Neural progenitor cell (in vitro differentiated cells): ENCODE measurements at regions not wholly inside any gene's neighbourhood (a gene's known extent, or its start where the extent isn't known, plus 50 kb on each side); places are given as distances from the start of the nearest gene placed in this dataset.

Source experiments
- DNase-seq: peaks from one replicate; pipeline ENCODE4 v3.0.0-alpha.2; 2016; ENCODE audit warnings: low spot score
- H2AFZ ChIP-seq: fragments of 200-600 bp; sonication (generic); replicated peaks from 2 replicates; pipeline ENCODE4 v1.6.1; 2016; ENCODE audit warnings: antibody characterized with exemption
- H3F3A ChIP-seq: fragments of 200-600 bp; sonication (generic); 2 replicates; pipeline ENCODE4 v1.6.1; 2016; ENCODE audit warnings: antibody characterized with exemption, low read depth
- H3K27ac ChIP-seq: fragments of 200-600 bp; sonication (generic); 2 replicates; pipeline ENCODE4 v1.5.1; 2016; ENCODE audit warnings: mild to moderate bottlenecking
- H3K27me3 ChIP-seq: fragments of 200-600 bp; sonication (generic); 2 replicates; pipeline ENCODE4 v1.6.1; 2016; ENCODE audit warnings: mild to moderate bottlenecking, moderate library complexity
- H3K36me3 ChIP-seq: fragments of 200-600 bp; sonication (generic); 2 replicates; pipeline ENCODE4 v1.5.1; 2016
- H3K4me1 ChIP-seq: fragments of 200-600 bp; sonication (generic); 2 replicates; pipeline ENCODE4 v1.6.1; 2016; ENCODE audit warnings: mixed run types
- H3K4me2 ChIP-seq: fragments of 200-600 bp; sonication (generic); 2 replicates; pipeline ENCODE4 v1.6.1; 2016
- H3K4me3 ChIP-seq: fragments of 200-600 bp; sonication (generic); 2 replicates; pipeline ENCODE4 v1.5.1; 2016
- H3K79me2 ChIP-seq: fragments of 200-600 bp; sonication (generic); 2 replicates; pipeline ENCODE4 v1.6.1; 2016; ENCODE audit warnings: low read depth
- H3K9ac ChIP-seq: fragments of 200-600 bp; sonication (generic); 2 replicates; pipeline ENCODE4 v1.6.1; 2016
- H3K9me3 ChIP-seq: fragments of 200-600 bp; sonication (generic); 2 replicates; pipeline ENCODE4 v1.5.1; 2016; ENCODE audit warnings: low read depth
- H4K20me1 ChIP-seq: fragments of 200-600 bp; sonication (generic); 2 replicates; pipeline ENCODE4 v1.6.1; 2016; ENCODE audit warnings: low read depth
- H3K27ac Mint-ChIP-seq: 3 replicates; pipeline ENCODE4 v1.8.0; 2021; ENCODE audit warnings: mixed read lengths
- H3K27me3 Mint-ChIP-seq: 2 replicates; pipeline ENCODE4 v1.8.0; 2022; ENCODE audit warnings: low read depth, mild to moderate bottlenecking, inconsistent platforms, moderate library complexity, mixed read lengths; ENCODE audit not compliant: insufficient read depth
- H3K36me3 Mint-ChIP-seq: 3 replicates; pipeline ENCODE4 v1.8.0; 2021; ENCODE audit warnings: mixed read lengths
- H3K4me1 Mint-ChIP-seq: 3 replicates; pipeline ENCODE4 v1.8.0; 2021; ENCODE audit warnings: mixed read lengths
- H3K4me3 Mint-ChIP-seq: 3 replicates; pipeline ENCODE4 v1.8.0; 2021; ENCODE audit warnings: mild to moderate bottlenecking, moderate library complexity, mixed read lengths
- H3K9me3 Mint-ChIP-seq: 3 replicates; pipeline ENCODE4 v1.8.0; 2020; ENCODE audit warnings: mixed read lengths
- CTCF ChIP-seq: fragments of 200-600 bp; sonication (generic); IDR thresholded peaks from 2 replicates; pipeline ENCODE4 v1.5.1; 2017; ENCODE audit warnings: antibody characterized with exemption, mild to moderate bottlenecking
- EZH2 ChIP-seq: fragments of 200-600 bp; sonication (generic); IDR thresholded peaks from 2 replicates; pipeline ENCODE4 v1.6.1; 2017; ENCODE audit warnings: antibody characterized with exemption, mild to moderate bottlenecking, moderate library complexity
- EZH2phosphoT487 ChIP-seq: fragments of 200-600 bp; sonication (generic); IDR thresholded peaks from 2 replicates; pipeline ENCODE4 v1.6.1; 2017; ENCODE audit warnings: antibody characterized with exemption

GRCh38 chr11:123360267-123360936 lies 69.7 kb upstream of the GRAMD1B start:
- H2AFZ ChIP-seq = no peak overlapping the region
- peak overlapping the region; percentile 2 for H3K4me3 Mint-ChIP-seq
- no peaks in the 10 kb centered on the region for H3K36me3 ChIP-seq
- peaks cover 66% of the 10 kb centered on the region for H3K27me3 ChIP-seq
- peaks cover 30% of the 10 kb centered on the region for H3K27me3 Mint-ChIP-seq
- peaks cover 39% of the 10 kb centered on the region for H3K4me1 Mint-ChIP-seq
- no peak overlapping the region for H3K4me3 ChIP-seq
- no peak overlapping the region for H3K9ac ChIP-seq
- peaks cover 14% of the 10 kb centered on the region for H3F3A ChIP-seq
- DNase-seq = no peak
- no peak for TF ChIP-seq EZH2
- TF ChIP-seq EZH2phosphoT487 = no peak
- TF ChIP-seq CTCF = no peak
- H3K36me3 Mint-ChIP-seq = no peaks in the 10 kb centered on the region
- H3K27ac Mint-ChIP-seq = no peak overlapping the region
- H3K4me2 ChIP-seq = no peak overlapping the region
- peaks cover 3% of the 10 kb centered on the region for H3K9me3 Mint-ChIP-seq
- H4K20me1 ChIP-seq = no peaks in the 10 kb centered on the region
- no peak overlapping the region for H3K27ac ChIP-seq
- peaks cover 24% of the 10 kb centered on the region for H3K4me1 ChIP-seq
- no peaks in the 10 kb centered on the region for H3K9me3 ChIP-seq
- no peaks in the 10 kb centered on the region for H3K79me2 ChIP-seq

- H4K20me1 ChIP-seq = no peaks in the 10 kb centered on the region
- H3K4me1 ChIP-seq = peaks cover 9% of the 10 kb centered on the region
- H3K27me3 ChIP-seq = peaks cover 66% of the 10 kb centered on the region
- H3F3A ChIP-seq = peaks cover 7% of the 10 kb centered on the region
- TF ChIP-seq CTCF (no peak), EZH2 (peak; percentile 56), EZH2phosphoT487 (peak; percentile 37)
- H3K4me3 ChIP-seq = peak overlapping the region; percentile 61
- H3K27ac ChIP-seq = no peak overlapping the region
- Mint-ChIP-seq H3K4me1 (peaks cover 23% of the 10 kb centered on the region), H3K27ac (no peak overlapping the region), H3K36me3 (no peaks in the 10 kb centered on the region), H3K4me3 (peak overlapping the region; percentile 91), H3K9me3 (peaks cover 3% of the 10 kb centered on the region), H3K27me3 (peaks cover 30% of the 10 kb centered on the region)
- no peaks in the 10 kb centered on the region for H3K9me3 ChIP-seq
- H3K36me3 ChIP-seq = no peaks in the 10 kb centered on the region
- H3K4me2 ChIP-seq = peak overlapping the region; percentile 93
- no peak overlapping the region for H3K9ac ChIP-seq
- no peaks in the 10 kb centered on the region for H3K79me2 ChIP-seq
- peak; percentile 62 for DNase-seq
- peak overlapping the region; percentile 98 for H2AFZ ChIP-seq
Observed at GRCh38 chr11:123357990-123358827, 71.9 kb upstream of the GRAMD1B start.

- Histone ChIP-seq H3K79me2 (no peaks in the 10 kb centered on the region), H3K4me2 (peak overlapping the region; percentile 93), H3F3A (peaks cover 14% of the 10 kb centered on the region), H2AFZ (peak overlapping the region; percentile 98), H3K4me3 (peak overlapping the region; percentile 61), H3K27ac (no peak overlapping the region), H3K27me3 (peaks cover 62% of the 10 kb centered on the region), H4K20me1 (no peaks in the 10 kb centered on the region), H3K36me3 (no peaks in the 10 kb centered on the region), H3K9me3 (no peaks in the 10 kb centered on the region), H3K4me1 (peaks cover 13% of the 10 kb centered on the region), H3K9ac (no peak overlapping the region)
- Mint-ChIP-seq H3K36me3 (no peaks in the 10 kb centered on the region), H3K27me3 (peaks cover 30% of the 10 kb centered on the region), H3K27ac (no peak overlapping the region), H3K4me1 (peaks cover 27% of the 10 kb centered on the region), H3K9me3 (peaks cover 3% of the 10 kb centered on the region), H3K4me3 (peak overlapping the region; percentile 91)
- DNase-seq = no peak
- TF ChIP-seq CTCF = no peak
- TF ChIP-seq EZH2phosphoT487 = no peak
- no peak for TF ChIP-seq EZH2
Observed at GRCh38 chr11:123357353-123357989, 72.6 kb upstream of the GRAMD1B start.
